Activated CD8-positive, alpha-beta T cell treated with anti-CD3 and anti-CD28 coated beads for 36 hours (primary cell): ENCODE measurements at regions not wholly inside any gene's neighbourhood (a gene's known extent, or its start where the extent isn't known, plus 50 kb on each side); places are given as distances from the start of the nearest gene placed in this dataset.

Experiments used
- ATAC-seq: fragments of 200-7000 bp; cut with Tn5 transposase; one replicate; pipeline ENCODE4 v1.10.0; 2021; ENCODE audit warnings: mild to moderate bottlenecking, moderate library complexity
- CTCF ChIA-PET: fragments of 350-600 bp; sonication (Branson Sonifier 250); formaldehyde crosslinking; loops from one replicate; lab custom pipeline; 2021; ENCODE audit warnings: antibody characterized with exemption; lab: Charles Lee
- POLR2A ChIA-PET: fragments of 350-600 bp; sonication (Branson Sonifier 250); formaldehyde crosslinking; loops from one replicate; lab custom pipeline; 2021; ENCODE audit warnings: antibody characterized with exemption; lab: Charles Lee
- DNase-seq: peaks from one replicate; pipeline ENCODE4 v3.0.0-alpha.2; 2020
- H3K27ac Mint-ChIP-seq: one replicate; pipeline ENCODE4 v1.8.0; 2021; ENCODE audit warnings: mild to moderate bottlenecking, mixed read lengths
- H3K27me3 Mint-ChIP-seq: one replicate; pipeline ENCODE4 v1.8.0; 2021; ENCODE audit warnings: mixed read lengths
- H3K36me3 Mint-ChIP-seq: one replicate; pipeline ENCODE4 v1.8.0; 2021; ENCODE audit warnings: low read depth, mixed read lengths
- H3K4me1 Mint-ChIP-seq: one replicate; pipeline ENCODE4 v1.8.0; 2021; ENCODE audit warnings: low read depth, mixed read lengths
- H3K4me3 Mint-ChIP-seq: one replicate; pipeline ENCODE4 v1.8.0; 2021; ENCODE audit warnings: mild to moderate bottlenecking, moderate library complexity, mixed read lengths
- H3K9me3 Mint-ChIP-seq: one replicate; pipeline ENCODE4 v1.8.0; 2021; ENCODE audit warnings: mixed read lengths
- CTCF ChIP-seq: fragments of 200-600 bp; IDR thresholded peaks from one replicate; pipeline ENCODE4 v1.8.0; 2022; ENCODE audit warnings: antibody characterized with exemption, mild to moderate bottlenecking
- intact Hi-C: fragments of 100-400 bp; cut with micrococcal nuclease; formaldehyde crosslinking; loops from one replicate; pipeline ENCODE4 v1.10.0; 2022

- no peak for TF ChIP-seq CTCF
- CTCF ChIA-PET = interaction anchor here (1.0 to 3.0 kb wide), 4 partner anchors 15 to 172 kb away, joined by 3 to 15 read pairs (median 6); no protein-coding TSS in a partner anchor
- ATAC-seq = no peak
- Mint-ChIP-seq H3K4me1 (no peaks in the 10 kb centered on the region), H3K36me3 (no peaks in the 10 kb centered on the region), H3K27ac (no peak overlapping the region), H3K27me3 (peaks cover 2% of the 10 kb centered on the region), H3K9me3 (no peaks in the 10 kb centered on the region), H3K4me3 (no peak overlapping the region)
- no peak for DNase-seq
- intact Hi-C loops = no loop called here
- POLR2A ChIA-PET = interaction anchor here (2.4 kb wide), 1 partner anchor 15 kb away, joined by 6 read pairs; no protein-coding TSS in a partner anchor
These were observed 104.8 kb upstream of the IPO9 start for GRCh38 chr1:201724039-201724765.

GRCh38 chr1:201724766-201725118 is 104.2 kb upstream of the IPO9 start:
- Mint-ChIP-seq H3K27ac (no peak overlapping the region), H3K9me3 (no peaks in the 10 kb centered on the region), H3K4me3 (no peak overlapping the region), H3K4me1 (no peaks in the 10 kb centered on the region), H3K36me3 (no peaks in the 10 kb centered on the region), H3K27me3 (peaks cover 2% of the 10 kb centered on the region)
- ATAC-seq (no peak), DNase-seq (no peak)
- CTCF ChIA-PET = interaction anchor here (1.6 to 3.0 kb wide), 3 partner anchors 15 to 70 kb away, joined by 5 to 15 read pairs (median 6); no protein-coding TSS in a partner anchor
- intact Hi-C loops = no loop called here
- POLR2A ChIA-PET = interaction anchor here (2.4 kb wide), 1 partner anchor 15 kb away, joined by 6 read pairs; no protein-coding TSS in a partner anchor
- no peak for TF ChIP-seq CTCF

DNA sequence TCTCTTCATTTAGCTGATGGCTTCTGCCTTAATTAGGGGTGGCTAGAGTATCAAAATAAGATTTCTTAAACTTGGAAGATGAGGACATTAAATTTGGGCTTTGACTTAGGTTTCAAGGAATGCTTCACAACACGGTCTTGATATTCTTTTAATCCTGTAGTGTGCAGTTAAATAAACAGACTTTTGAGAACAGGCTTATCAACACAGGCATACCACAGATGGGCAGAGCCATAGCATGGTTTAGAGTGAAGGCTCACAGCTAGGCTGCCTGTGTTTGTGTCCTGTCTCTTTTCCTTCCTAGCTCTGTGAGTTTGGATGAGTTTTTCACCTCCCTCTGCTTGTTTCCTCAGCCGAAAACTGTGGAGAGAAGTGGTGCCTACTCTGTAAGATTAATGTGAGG is 102.3 kb upstream of the IPO9 start:
- intact Hi-C loops = no loop called here
- Mint-ChIP-seq H3K4me3 (no peak overlapping the region), H3K36me3 (no peaks in the 10 kb centered on the region), H3K4me1 (no peaks in the 10 kb centered on the region), H3K9me3 (no peaks in the 10 kb centered on the region), H3K27ac (no peak overlapping the region), H3K27me3 (peaks cover 2% of the 10 kb centered on the region)
- POLR2A ChIA-PET = no interaction called here
- DNase-seq = no peak
- no peak for TF ChIP-seq CTCF
- ATAC-seq = no peak
- CTCF ChIA-PET = interaction anchor here (1.5 kb wide), 1 partner anchor 61 kb away, joined by 3 read pairs; no protein-coding TSS in a partner anchor

GRCh38 chr1:201728731-201729130 is 100.2 kb upstream of the IPO9 start:
- H3K27ac Mint-ChIP-seq = no peak overlapping the region
- no peaks in the 10 kb centered on the region for H3K4me1 Mint-ChIP-seq
- H3K36me3 Mint-ChIP-seq = no peaks in the 10 kb centered on the region
- peaks cover 2% of the 10 kb centered on the region for H3K27me3 Mint-ChIP-seq
- ATAC-seq = no peak
- no peak for DNase-seq
- TF ChIP-seq CTCF = no peak
- no peak overlapping the region for H3K4me3 Mint-ChIP-seq
- H3K9me3 Mint-ChIP-seq = no peaks in the 10 kb centered on the region
- ChIA-PET POLR2A (no interaction called here), CTCF (no interaction called here)
- intact Hi-C loops = no loop called here

DNA sequence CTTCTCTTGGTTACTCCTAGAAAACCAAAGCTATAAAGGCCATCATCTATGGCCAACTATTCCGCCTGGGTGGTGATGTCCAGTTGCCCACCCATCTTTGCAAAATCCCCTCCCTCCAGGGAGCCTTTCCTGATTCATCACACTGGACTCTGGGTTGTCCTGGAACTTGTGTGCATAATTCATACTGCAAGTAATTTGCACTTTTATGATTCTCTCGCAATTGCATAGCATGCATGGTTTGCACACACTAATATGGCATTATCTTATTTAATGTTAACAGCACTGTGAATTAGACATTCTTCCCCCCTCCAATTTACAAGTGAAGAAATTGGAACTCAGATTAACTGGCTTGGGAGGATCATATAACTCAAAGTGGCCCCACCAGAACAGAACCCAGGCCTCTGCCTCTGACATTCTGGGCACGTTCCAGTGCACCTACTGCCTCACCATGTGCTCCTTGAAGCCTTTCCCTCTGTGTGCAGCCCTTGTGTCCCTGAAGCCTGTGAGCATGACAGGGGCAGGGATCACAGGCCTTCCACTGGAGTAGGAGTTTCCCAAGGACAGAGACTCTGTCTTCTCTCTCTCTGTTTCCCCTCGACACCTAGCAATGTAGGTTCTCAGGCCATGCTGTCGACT is 98.9 kb upstream of the IPO9 start:
- ATAC-seq (no peak), DNase-seq (no peak)
- TF ChIP-seq CTCF = no peak
- POLR2A ChIA-PET = no interaction called here
- intact Hi-C loops = no loop called here
- no peaks in the 10 kb centered on the region for H3K36me3 Mint-ChIP-seq
- no peak overlapping the region for H3K4me3 Mint-ChIP-seq
- no peak overlapping the region for H3K27ac Mint-ChIP-seq
- no peaks in the 10 kb centered on the region for H3K9me3 Mint-ChIP-seq
- H3K4me1 Mint-ChIP-seq = no peaks in the 10 kb centered on the region
- no peaks in the 10 kb centered on the region for H3K27me3 Mint-ChIP-seq
- CTCF ChIA-PET = interaction anchor here (1.9 kb wide), 1 partner anchor 20 kb away, joined by 7 read pairs; no protein-coding TSS in a partner anchor
